ENCODE measurements at regions not wholly inside any gene's neighbourhood (a gene's known extent, or its start where the extent isn't known, plus 50 kb on each side); places are given as distances from the start of the nearest gene placed in this dataset.

GRCh38 chr1:23615423-23615822 is 56.1 kb upstream of the ID3 start:
- DNase-seq (ENCODE audit: low spot score) = no peak

- no peak for DNase-seq (ENCODE audit: low spot score)
These were observed 54.8 kb upstream of the ID3 start for GRCh38 chr1:23614032-23614660.

DNA sequence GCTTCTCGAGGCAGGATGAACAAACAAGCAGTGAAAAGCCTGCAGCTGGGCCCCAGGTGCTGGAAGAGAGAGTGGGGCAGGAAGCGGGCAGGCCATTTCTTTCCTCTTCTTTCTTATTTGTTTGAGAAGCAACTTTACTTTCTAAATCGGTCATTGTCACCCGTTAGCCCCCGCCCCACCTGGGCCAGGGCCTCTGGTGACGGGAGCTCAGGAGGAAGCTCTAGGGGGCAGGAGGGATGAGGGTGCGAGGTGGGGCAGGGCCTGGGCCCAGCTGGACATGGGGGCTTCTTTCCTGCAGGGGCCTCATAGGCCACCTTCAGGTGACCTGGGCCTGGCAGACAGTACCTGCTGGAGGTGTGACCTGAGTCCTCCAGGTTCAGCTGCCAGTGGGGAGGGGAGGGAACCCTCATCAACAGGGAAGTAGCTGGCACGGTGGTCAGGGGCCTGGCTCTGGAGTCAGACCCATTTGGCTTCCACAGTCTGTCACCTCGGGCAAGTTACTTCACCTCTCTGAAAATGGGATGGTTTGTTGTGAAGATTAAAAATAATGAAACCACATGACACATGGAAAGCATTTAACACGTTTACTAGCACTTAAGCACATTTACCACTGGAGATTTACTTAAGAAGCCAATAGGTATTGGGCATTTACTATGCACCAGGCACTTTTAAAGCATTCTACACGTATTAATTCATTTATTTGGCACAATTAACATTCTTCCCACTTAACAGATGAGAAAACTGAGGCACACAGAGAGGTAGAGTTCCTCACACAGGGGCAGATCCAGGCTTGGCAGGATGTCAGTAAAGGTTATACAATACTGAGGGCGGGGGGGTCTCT is 54.1 kb upstream of the ID3 start:
- no peak for DNase-seq (ENCODE audit: low spot score)

GRCh38 chr1:23611601-23612327 is 52.5 kb upstream of the ID3 start:
- no peak for DNase-seq (ENCODE audit: low spot score)

DNA sequence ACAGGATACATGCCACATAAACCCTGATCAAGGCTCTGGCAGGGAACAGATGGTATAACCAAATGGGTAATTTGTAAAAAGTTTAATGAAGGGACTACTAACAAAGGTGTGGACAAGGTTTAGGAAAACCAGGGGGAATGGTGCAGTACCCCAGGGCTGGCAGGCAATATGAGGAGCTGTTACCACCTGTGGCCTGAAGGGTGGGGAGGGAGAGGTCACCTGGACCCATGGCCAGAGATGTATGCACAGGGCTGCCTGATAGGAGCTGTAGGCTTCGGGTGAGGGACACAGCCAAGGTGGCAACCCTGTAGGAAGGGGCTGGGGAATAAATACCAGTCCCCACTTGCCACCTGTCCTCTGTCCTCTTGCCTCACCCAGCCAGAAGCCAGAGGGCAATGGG is 51.4 kb upstream of the ID3 start:
- DNase-seq (ENCODE audit: low spot score) = no peak

DNA sequence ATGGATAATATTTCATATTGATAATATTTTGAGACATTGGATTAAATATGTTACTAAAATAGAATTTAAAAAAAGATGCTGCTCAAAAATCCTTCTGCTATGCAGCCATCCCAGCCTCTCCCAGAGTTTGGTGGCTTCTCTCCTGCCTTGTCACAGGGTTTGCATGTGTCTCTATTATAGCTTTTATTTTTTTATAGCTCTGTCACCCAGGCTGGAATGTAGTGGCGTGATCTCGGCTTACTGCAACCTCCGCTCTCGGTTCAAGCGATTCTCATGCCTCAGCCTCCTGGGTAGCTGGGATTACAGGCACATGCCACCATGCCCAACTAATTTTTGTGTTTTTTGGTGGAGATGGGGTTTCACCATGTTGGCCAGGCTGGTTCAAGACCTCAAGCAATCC is 50.7 kb upstream of the ID3 start:
- DNase-seq (ENCODE audit: low spot score) = no peak

All from Ammon's horn (tissue), 1 donor.